Renal cortical epithelial cell (primary cell): ENCODE measurements at regions not wholly inside any gene's neighbourhood (a gene's known extent, or its start where the extent isn't known, plus 50 kb on each side); places are given as distances from the start of the nearest gene placed in this dataset.

Source experiments
- DNase-seq: peaks from one replicate; pipeline ENCODE4 v3.0.0-alpha.2; 2011; ENCODE audit warnings: low read depth

GRCh38 chr17:33777674-33778073, 477.4 kb upstream of the CCL2 start:
- DNase-seq: no peak

DNA sequence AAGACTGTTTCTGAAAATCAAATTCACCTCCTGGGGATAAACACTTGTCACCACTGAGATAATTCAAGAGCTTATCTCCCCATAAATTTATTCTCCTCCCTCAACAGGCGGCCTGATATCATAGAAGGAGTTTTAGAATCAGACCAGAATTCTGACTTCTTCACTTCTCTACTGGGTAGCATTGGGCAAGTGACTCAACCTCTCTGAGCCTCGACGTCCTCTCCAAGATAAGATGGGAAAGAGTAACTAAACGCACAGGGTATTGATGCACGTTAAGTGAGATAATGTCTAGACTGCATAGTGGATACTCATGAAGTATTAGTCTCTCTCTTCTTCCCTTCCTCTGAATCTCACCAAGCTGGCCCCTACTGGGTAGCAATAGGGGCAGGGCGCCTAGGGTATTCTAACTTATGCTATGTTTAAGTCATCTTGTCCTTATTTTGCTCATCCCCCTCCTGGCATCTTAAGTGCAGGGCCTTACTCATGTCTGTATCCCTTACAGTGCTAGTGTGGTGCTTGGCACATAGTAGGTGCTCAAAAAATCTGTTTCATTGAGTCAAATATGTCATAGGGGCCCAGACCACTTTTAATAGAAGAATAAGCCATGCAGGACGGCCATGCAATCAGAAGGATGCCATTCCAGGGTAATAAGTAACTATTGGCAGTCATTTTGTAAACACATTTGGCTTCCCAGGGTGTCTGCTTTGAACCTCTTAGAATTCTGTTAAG, 476.4 kb upstream of the CCL2 start:
- DNase-seq: no peak

- peak; percentile 78 for DNase-seq
These were observed 475.9 kb upstream of the CCL2 start for GRCh38 chr17:33779234-33779591.

GRCh38 chr17:33785281-33785680, 469.8 kb upstream of the CCL2 start:
- DNase-seq: no peak

- DNase-seq: no peak
These were observed 468.6 kb upstream of the CCL2 start for GRCh38 chr17:33786478-33786877.

DNA sequence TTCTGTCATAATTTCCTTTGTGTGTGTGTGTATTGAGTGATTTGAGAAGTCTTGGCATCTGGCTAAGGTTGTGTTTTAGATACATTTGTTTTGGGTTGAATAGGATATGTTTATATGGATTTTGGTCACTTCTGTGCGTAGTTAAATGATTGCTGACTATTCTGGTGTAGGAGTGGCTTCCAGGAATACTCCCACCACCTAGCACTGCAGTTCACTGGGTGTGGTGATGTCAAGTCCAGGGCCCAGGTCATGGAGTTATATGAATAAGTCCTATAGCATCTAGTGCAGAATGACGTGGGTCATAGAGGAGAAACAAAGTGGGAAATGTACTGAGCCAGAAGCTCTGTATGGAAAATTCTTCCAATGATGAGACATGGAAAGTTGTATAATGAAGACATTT, 465.4 kb upstream of the CCL2 start:
- no peak for DNase-seq

DNA sequence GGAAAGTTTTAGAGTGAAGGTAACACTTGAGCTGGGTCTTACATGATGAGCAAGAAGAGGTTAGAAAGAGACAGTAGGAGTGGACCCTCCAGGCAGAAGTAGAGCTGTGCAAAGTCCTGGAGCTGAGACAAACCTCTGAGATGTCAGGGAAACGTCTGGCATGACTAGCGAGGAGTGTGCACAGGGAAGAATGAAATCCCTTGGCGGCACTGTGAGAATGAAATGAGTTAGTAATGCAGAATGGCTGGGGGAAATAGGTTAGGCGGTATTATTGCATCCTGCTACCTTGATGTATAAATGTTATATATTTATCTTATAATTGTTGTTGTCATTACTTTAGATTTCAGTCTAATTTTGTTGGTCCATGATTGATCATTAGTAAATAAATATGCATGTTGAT, 457.9 kb upstream of the CCL2 start:
- no peak for DNase-seq

DNA sequence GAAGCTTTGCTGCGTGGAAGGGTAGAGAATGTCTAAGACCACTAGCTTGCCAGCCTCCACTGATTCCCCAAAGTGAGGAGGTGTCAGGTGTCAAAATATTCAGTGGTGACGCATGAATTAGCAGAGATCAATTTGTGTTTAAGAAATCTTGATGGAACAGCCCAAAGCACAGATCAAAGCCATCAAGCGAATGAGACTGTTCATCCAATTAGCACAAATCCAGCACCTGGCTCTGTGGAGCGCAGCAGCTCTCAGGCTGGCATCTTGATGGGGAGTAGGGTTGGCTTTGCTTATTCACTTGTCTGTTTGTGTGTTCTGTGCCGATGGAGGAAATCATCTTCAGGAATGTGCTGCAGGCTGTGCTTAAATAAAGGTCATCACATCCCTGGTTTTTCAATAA, 456.8 kb upstream of the CCL2 start:
- no peak for DNase-seq

- no peak for DNase-seq
These were observed 452.5 kb upstream of the CCL2 start for GRCh38 chr17:33802349-33803198.

- no peak for DNase-seq
These were observed 451.8 kb upstream of the CCL2 start for GRCh38 chr17:33803199-33803685.

GRCh38 chr17:33803686-33804085, 451.4 kb upstream of the CCL2 start:
- DNase-seq: no peak

DNA sequence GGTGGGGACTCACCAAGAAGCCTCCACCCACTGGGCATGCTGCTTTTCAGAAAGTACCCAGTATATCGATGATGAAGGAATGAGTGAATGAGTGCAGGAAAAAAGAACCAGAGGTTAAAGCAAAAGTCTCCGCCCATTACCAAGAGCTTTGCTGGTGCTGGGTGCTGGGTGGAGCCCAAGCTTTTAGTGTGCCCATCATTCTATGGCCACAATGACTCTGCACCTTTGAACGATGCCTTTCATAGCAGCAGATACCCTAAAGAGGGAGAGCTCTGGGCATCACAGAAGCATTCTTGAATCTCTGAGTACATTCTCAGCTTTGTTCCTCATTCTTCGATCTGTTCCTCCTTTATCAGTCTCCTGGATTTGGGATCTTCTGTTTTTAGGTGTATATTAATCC, 450.7 kb upstream of the CCL2 start:
- DNase-seq: no peak

DNA sequence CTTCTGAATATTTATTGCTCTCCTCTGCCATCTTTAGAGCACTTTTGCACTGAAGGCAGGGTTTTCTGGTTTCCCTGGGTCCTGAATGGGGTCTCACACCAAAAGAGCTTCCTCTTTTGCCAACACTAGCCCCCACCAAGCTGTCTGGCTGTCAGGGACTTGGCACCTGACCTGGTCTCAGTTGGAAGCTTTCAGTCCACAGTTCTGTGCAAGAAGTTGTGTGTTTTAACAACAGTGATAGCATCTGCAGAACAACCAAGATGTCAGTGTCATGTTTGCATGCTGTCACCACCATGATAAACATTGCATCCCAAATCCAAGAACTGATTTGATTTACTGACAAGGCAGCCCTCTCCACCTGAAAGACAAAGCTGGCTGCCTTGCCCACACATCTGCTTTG, 448.5 kb upstream of the CCL2 start:
- no peak for DNase-seq

DNA sequence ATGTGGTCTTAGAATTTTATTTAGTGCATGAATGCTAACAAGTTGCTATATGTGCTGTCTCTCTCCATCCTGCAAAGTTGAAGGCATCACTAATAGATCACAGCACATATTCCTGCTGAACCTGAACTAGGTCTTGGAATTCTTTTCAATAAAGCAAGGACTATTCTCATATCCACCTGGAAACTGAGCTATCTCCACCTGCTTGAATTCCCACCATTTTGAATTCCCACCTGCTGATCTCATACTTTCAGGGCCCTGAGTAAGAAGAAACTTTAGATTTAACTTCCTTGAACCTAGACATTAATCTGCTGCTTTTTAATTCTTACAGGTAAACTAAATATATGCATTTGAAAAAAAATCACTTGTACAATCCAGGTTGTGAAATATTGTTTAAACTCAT, 445.3 kb upstream of the CCL2 start:
- DNase-seq: no peak

DNA sequence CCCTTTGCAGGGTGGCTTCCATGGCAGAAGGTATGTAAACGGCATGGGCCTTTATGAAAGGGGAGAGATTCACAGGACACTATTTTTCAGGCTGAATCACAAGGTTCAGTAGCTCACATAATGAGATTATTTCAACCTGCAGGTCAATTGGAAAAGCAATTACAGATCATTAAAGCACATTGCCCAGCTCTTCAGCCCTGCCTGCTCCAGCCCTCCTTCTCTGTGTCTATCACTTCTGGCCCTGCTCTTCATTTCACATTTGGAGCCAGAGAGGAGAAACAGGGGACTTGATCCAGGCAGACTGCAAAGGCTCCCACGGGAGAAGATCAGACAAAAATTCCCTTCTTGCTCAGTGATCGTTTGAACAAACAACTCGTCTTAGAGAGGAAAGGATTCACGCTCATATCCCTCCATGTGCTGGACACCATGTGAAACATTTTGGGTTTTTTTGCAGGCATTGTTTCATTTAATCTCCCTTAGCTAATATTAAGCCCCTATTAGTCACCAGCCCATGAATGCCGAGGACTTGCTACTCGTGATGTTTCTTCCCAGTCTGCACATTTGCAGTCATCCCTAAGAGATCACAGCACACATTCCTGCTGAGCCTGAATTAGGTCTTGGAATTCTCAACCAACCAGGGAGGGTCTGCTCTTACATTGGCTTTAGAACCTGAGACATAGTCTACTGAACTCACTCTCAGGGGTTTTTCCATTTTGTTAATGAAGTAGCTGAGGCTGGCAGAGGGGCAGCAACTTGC, 443.9 kb upstream of the CCL2 start:
- DNase-seq: no peak

- DNase-seq: no peak
These were observed 443.0 kb upstream of the CCL2 start for GRCh38 chr17:33811984-33812577.

DNA sequence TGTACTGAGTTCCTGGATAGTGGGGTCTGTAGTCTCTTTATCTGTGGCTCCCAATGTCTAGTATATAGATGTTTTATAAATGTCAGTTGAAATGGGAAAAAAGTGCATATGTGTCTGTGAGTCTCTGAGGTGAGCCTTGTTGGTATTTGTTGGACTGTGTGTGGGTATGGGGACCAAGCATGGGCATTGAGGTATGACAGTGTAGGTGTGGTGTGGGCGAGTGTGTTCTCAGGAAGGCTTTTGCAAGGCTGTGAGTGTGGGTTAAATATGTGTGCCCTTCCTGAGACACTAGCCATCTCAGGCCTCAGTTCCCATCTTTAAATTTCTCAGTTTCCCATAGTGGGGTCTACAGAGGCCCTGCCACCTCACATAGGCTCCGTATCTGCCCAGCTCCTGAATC, 440.2 kb upstream of the CCL2 start:
- no peak for DNase-seq

GRCh38 chr17:33816036-33816435, 439.0 kb upstream of the CCL2 start:
- no peak for DNase-seq

DNA sequence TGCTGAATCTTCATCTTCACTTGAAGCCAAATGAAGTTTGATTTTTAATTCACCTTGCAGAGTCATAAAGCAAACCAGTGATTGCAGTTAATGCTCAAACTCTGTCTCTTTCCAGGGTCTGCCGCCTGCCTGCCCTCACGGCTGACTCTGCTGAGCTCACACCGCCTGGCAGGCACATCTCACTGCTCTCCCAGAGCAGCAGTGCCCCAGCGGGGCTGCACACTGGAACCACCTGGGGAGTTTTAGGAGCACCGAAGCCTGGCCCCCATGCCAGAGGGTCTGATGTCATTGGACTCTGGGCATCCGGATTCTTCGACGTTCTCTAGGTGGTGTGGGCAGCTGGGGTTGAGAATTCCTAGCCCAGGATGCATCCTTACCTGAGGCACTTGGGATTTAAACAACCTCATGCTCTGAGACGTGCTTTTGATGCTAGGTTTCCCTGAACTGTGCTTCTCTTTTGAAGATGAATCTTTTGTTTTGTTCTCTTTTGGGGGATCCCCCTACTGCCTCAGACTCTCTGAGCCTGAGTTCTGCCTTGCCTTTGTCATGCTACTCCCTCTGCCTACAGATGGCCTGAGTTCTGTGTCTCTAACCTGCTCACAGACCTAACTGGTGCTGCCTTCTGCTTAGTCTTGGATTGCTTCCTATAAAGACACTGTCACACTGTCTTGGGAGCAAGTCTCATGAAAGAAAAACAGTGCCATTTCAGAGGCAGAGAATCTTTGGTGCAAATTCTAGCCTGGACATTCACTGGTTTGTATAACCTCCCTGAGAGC, 438.1 kb upstream of the CCL2 start:
- DNase-seq: no peak

DNA sequence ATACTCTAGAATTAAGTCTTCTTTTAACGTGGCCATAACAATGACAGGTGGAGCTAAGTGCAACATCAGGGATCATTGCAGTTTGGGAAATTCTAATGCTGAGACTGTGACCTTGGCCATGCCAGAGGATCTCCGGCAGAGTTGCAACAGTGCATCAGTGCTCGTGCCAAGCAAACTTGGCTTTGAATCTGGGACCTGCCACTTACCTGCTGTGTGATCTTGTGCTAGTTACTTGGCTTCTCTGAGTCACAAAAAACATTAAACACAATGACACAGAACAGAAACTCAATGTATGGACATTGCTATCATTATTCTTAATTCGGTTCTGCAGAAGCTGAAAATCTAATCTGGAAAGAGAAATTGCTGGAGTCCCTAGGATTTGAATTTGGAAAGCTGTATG, 435.5 kb upstream of the CCL2 start:
- no peak for DNase-seq

DNA sequence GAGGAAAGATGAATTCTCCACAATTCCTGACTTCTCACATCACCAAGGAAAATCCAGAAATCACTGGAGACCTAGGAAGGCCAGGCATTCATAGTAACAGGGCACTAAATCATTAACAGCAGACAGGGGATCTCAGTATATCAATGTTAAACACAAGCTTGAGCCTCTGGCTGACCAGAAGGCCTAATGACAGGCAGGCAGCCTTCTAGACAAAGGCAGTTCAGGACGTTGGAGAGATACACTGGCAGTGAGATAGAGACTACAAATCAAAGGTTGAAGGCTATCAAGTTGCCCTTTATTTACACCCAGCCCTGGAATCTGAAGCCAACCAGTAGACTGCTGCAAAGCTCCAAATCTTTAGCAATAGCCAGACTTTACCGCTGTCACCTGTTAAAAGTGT, 422.8 kb upstream of the CCL2 start:
- DNase-seq: no peak
